Ovary (tissue), 7 donors: ENCODE measurements at regions not wholly inside any gene's neighbourhood (a gene's known extent, or its start where the extent isn't known, plus 50 kb on each side); places are given as distances from the start of the nearest gene placed in this dataset.

Experiments used
- DNase-seq, 5 donors: peaks; one replicate each; pipeline ENCODE4 v3.0.0-alpha.2; 2019 to 2020
- H3K27ac ChIP-seq, 2 donors: fragments of 200-600 bp; one replicate each; pipeline versions ENCODE4 v1.5.1 to v1.8.0; 2019 to 2022
- H3K27me3 ChIP-seq: fragments of 200-600 bp; one replicate; pipeline ENCODE4 v1.8.0; 2022
- H3K36me3 ChIP-seq: fragments of 200-600 bp; sonication (generic); one replicate; pipeline ENCODE4 v1.5.1; 2019
- H3K4me1 ChIP-seq: one replicate; pipeline ENCODE4 v1.8.1; 2013; ENCODE audit warnings: mild to moderate bottlenecking, moderate library complexity; ENCODE audit not compliant: insufficient read depth
- H3K4me3 ChIP-seq: fragments of 200-600 bp; sonication (generic); one replicate; pipeline ENCODE4 v1.5.1; 2017
- H3K9me3 ChIP-seq, 2 donors: fragments of 200-600 bp in 1 of 2; sonication (generic) in 1 of 2; one replicate each; pipeline versions ENCODE4 v1.5.1 to v1.8.1; 2013 to 2019; ENCODE audit warnings: mild to moderate bottlenecking in 1 of 2, moderate library complexity in 1 of 2
- CTCF ChIP-seq, 3 donors: fragments of 450-650 bp in 2 of 3; fragments of 200-600 bp in 1 of 3; IDR thresholded peaks; one replicate each; pipeline versions ENCODE4 v1.5.1 to v1.8.0; 2016 to 2022; ENCODE audit warnings: antibody characterized with exemption in 3 of 3, mild to moderate bottlenecking in 1 of 3
- EP300 ChIP-seq: sonication (generic); formaldehyde crosslinking; IDR thresholded peaks from one replicate; pipeline ENCODE4 v1.6.1; 2017; ENCODE audit warnings: antibody characterized with exemption
- POLR2A ChIP-seq: fragments of 450-650 bp; IDR thresholded peaks from one replicate; pipeline ENCODE4 v1.6.1; 2017; ENCODE audit warnings: antibody characterized with exemption, mild to moderate bottlenecking, moderate library complexity
- WGBS, 3 donors: extraction: QIAGEN DNeasy Blood & Tissue Kit in 1 of 3; methylation state at CpG; one replicate each; pipeline versions ENCODE4 v1.1.5 to v1.1.7; 2013 to 2017; 5-methylcytosine and 5-hydroxymethylcytosine counted together
- intact Hi-C, 4 donors: fragments of 100-400 bp; cut with DNase I; formaldehyde crosslinking; loops; one replicate each; pipeline versions ENCODE4 v1.11.0 to v1.15.1; 2022 to 2023
- donor health status: DM: no; HTN: no; CAD: no; lungs with moderate emphysema.
- donor health status: DM: no; HTN: no; CAD: no.
- donor health status: Bipolar disorder and iron deficiency.
- donor health status: DM: no; HTN: no; CAD: no.
- donor health status: DM: yes; HTN: yes; CAD: no.

GRCh38 chr12:43097471-43097870 lies 454.5 kb downstream of the ADAMTS20 start:
- intact Hi-C loops = no loop called here
- TF ChIP-seq POLR2A = no peak
- TF ChIP-seq EP300 = no peak
- no peak for TF ChIP-seq CTCF (IDR thresholded peaks at IDR 0.05)
- no peaks in the 10 kb centered on the region for H3K27me3 ChIP-seq
- no peaks in the 10 kb centered on the region for H3K36me3 ChIP-seq
- no peak overlapping the region for H3K27ac ChIP-seq
- H3K9me3 ChIP-seq = no peaks in the 10 kb centered on the region
- no peak overlapping the region for H3K4me3 ChIP-seq
- no peaks in the 10 kb centered on the region for H3K4me1 ChIP-seq
- 68 to 94% (median 84%) methylated on average over 1 of the region's 1 CpG for WGBS, 3 donors
- DNase-seq = no peak

- Histone ChIP-seq H3K27ac (no peak overlapping the region), H3K36me3 (no peaks in the 10 kb centered on the region), H3K4me3 (no peak overlapping the region), H3K9me3 (no peaks in the 10 kb centered on the region), H3K27me3 (no peaks in the 10 kb centered on the region), H3K4me1 (no peaks in the 10 kb centered on the region)
- TF ChIP-seq POLR2A (no peak), EP300 (no peak), CTCF (IDR thresholded peaks at IDR 0.05) (no peak)
- WGBS, 3 donors = 57 to 74% (median 67%) methylated on average over 6 of the region's 6 CpGs
- no peak for DNase-seq
- intact Hi-C loops = no loop called here
These were observed 456.2 kb downstream of the ADAMTS20 start for GRCh38 chr12:43095669-43096280.

- Histone ChIP-seq H3K27me3 (no peaks in the 10 kb centered on the region), H3K27ac (no peak overlapping the region), H3K4me1 (no peaks in the 10 kb centered on the region), H3K4me3 (no peak overlapping the region), H3K9me3 (no peaks in the 10 kb centered on the region), H3K36me3 (no peaks in the 10 kb centered on the region)
- no peak for DNase-seq
- intact Hi-C loops = no loop called here
- TF ChIP-seq POLR2A = no peak
- TF ChIP-seq CTCF (IDR thresholded peaks at IDR 0.05) = no peak
- TF ChIP-seq EP300 = no peak
- 51 to 59% (median 54%) methylated on average over 2 of the region's 2 CpGs for WGBS, 3 donors
These were observed 457.0 kb downstream of the ADAMTS20 start for GRCh38 chr12:43094886-43095575.

GRCh38 chr12:43090981-43091380 lies 461.0 kb downstream of the ADAMTS20 start:
- H3K4me1 ChIP-seq = no peaks in the 10 kb centered on the region
- no peak for DNase-seq
- intact Hi-C loops = no loop called here

More at GRCh38 chr12:43090981-43091380, 461.0 kb downstream of the ADAMTS20 start:
- no peak overlapping the region for H3K4me3 ChIP-seq
- no peaks in the 10 kb centered on the region for H3K36me3 ChIP-seq
- no peak for TF ChIP-seq EP300
- TF ChIP-seq POLR2A = no peak
- no peak for TF ChIP-seq CTCF (IDR thresholded peaks at IDR 0.05)
- H3K27ac ChIP-seq = no peak overlapping the region
- no peaks in the 10 kb centered on the region for H3K9me3 ChIP-seq
- H3K27me3 ChIP-seq = no peaks in the 10 kb centered on the region
- 92 to 96% (median 94%) methylated on average over 2 of the region's 2 CpGs for WGBS, 3 donors
